Dermis microvascular lymphatic vessel endothelial cell (primary cell): ENCODE measurements at regions not wholly inside any gene's neighbourhood (a gene's known extent, or its start where the extent isn't known, plus 50 kb on each side); places are given as distances from the start of the nearest gene placed in this dataset.
"Not testable (repeated sequence)": the region's sequence is repeated elsewhere in the genome, so short reads cannot be mapped to it uniquely, and the experiment has no call there.

Source experiments
- DNase-seq, 2 donors: peaks; one replicate each; pipeline versions ENCODE4 v3.0.0 to v3.0.0-alpha.2; 2010; ENCODE audit warnings: low read depth in 2 of 2

- DNase-seq, result not testable (repeated sequence)
Measured at GRCh38 chr15:31665732-31666131, 339.1 kb downstream of the KLF13 start.

GRCh38 chr15:31669158-31669908 is 342.7 kb downstream of the KLF13 start:
- DNase-seq, result not testable (repeated sequence)

GRCh38 chr15:31673263-31673662 is 346.6 kb downstream of the KLF13 start:
- not testable (repeated sequence) for DNase-seq

GRCh38 chr15:31681529-31682259 is 348.6 kb upstream of the CHRNA7 start:
- DNase-seq, result not testable (repeated sequence)

- not testable (repeated sequence) for DNase-seq
Measured at GRCh38 chr15:31687088-31687487, 343.2 kb upstream of the CHRNA7 start.

GRCh38 chr15:31696509-31696908 is 333.8 kb upstream of the CHRNA7 start:
- DNase-seq, result not testable (repeated sequence)

- DNase-seq, result not testable (repeated sequence)
Measured at GRCh38 chr15:31705076-31705678, 325.1 kb upstream of the CHRNA7 start.

- DNase-seq, result not testable (repeated sequence)
Measured at GRCh38 chr15:31707944-31708702, 322.2 kb upstream of the CHRNA7 start.

- not testable (repeated sequence) for DNase-seq
Measured at GRCh38 chr15:31708703-31709327, 321.5 kb upstream of the CHRNA7 start.

GRCh38 chr15:31709479-31709878 is 320.8 kb upstream of the CHRNA7 start:
- not testable (repeated sequence) for DNase-seq

- DNase-seq, result not testable (repeated sequence)
Measured at GRCh38 chr15:31710806-31711205, 319.5 kb upstream of the CHRNA7 start.

- not testable (repeated sequence) for DNase-seq
Measured at GRCh38 chr15:31715208-31715607, 315.1 kb upstream of the CHRNA7 start.

GRCh38 chr15:31718625-31719024 is 311.7 kb upstream of the CHRNA7 start:
- not testable (repeated sequence) for DNase-seq

GRCh38 chr15:31719396-31720022 is 310.8 kb upstream of the CHRNA7 start:
- DNase-seq, result not testable (repeated sequence)

GRCh38 chr15:31723019-31723418 is 307.3 kb upstream of the CHRNA7 start:
- DNase-seq, result not testable (repeated sequence)

- not testable (repeated sequence) for DNase-seq
Measured at GRCh38 chr15:31724903-31725302, 305.4 kb upstream of the CHRNA7 start.

- DNase-seq, result not testable (repeated sequence)
Measured at GRCh38 chr15:31725619-31726018, 304.7 kb upstream of the CHRNA7 start.

- DNase-seq, result no peak
Measured at GRCh38 chr15:31727612-31728011, 302.7 kb upstream of the CHRNA7 start.

GRCh38 chr15:31732726-31733125 is 297.6 kb upstream of the CHRNA7 start:
- no peak for DNase-seq

- DNase-seq, result no peak
Measured at GRCh38 chr15:31733424-31733823, 296.9 kb upstream of the CHRNA7 start.

GRCh38 chr15:31740203-31740602 is 290.1 kb upstream of the CHRNA7 start:
- DNase-seq, result no peak
